ENCODE measurements at regions not wholly inside any gene's neighbourhood (a gene's known extent, or its start where the extent isn't known, plus 50 kb on each side); places are given as distances from the start of the nearest gene placed in this dataset.

DNA sequence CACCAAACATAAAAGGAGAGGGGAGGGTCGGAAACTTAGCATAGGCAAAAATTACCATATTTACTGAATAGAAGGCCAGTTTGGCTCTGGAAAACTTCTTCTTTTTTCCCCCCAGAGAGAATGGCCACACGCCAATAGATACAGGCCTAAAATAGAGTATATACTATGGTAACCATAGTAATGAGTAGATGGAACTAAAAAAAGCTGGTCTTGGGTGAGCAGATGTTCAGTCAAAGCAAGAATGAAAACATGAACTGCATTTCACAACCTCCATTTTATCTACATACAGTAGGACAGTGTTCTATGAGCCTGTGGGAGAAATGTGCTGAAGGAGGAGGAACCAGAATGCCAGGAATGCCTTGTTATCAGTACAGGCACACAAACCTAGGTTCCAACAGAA lies 141.7 kb upstream of the SEMA3A start:
- Histone ChIP-seq H3K36me3 (ENCODE audit: control insufficient read depth in 2 of 3, insufficient read depth in 3 of 3, low read length in 3 of 3) (no peaks in the 10 kb centered on the region), H3K9me3 (ENCODE audit: control insufficient read depth in 2 of 3, low read length in 3 of 3) (no peaks in the 10 kb centered on the region), H3K27me3 (ENCODE audit: control insufficient read depth in 2 of 2, insufficient read depth in 2 of 2, low read length in 2 of 2) (no peaks in the 10 kb centered on the region), H3K4me1 (ENCODE audit: control insufficient read depth in 2 of 2, insufficient read depth in 2 of 2, low read length in 2 of 2) (no peaks in the 10 kb centered on the region), H3K27ac (ENCODE audit: low read depth, low read length) (no peak overlapping the region), H3K4me3 (ENCODE audit: low read length) (no peak overlapping the region)
- ATAC-seq (no peak), DNase-seq (no peak)
- no peaks in the 10 kb centered on the region for H3K36me3 Mint-ChIP-seq
- H3K27me3 Mint-ChIP-seq: peaks cover 0 to 7% (median 4%) of the 10 kb centered on the region in 5 donors
- ChIA-PET CTCF (no interaction called here), POLR2A (no interaction called here)
- no peaks in the 10 kb centered on the region for H3K4me1 Mint-ChIP-seq
- H3K27ac Mint-ChIP-seq: no peak overlapping the region
- intact Hi-C loops (cut with micrococcal nuclease): no loop called here
- H3K9me3 Mint-ChIP-seq: no peaks in the 10 kb centered on the region
- H3K4me3 Mint-ChIP-seq: no peak overlapping the region

DNA sequence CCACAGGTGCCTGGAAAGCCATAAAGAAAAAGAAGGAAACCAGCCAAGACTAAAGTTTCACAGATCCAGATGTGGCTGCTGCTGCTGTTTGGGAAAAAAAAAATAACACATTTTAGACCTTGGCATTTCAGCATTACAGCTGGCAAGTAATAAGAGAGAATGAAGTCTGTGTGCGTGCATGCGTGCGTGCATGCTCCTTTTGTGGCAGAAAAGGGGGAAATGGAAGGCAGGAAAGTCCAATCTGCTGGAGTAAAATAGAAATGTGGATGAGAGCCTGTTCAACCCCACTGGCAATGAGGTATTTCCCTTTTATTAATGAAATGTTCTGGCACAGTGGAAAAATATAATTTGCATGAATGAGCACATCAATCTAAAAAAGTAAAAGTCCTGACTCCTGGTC lies 137.0 kb upstream of the SEMA3A start:
- H3K36me3 ChIP-seq (ENCODE audit: control insufficient read depth in 2 of 3, insufficient read depth in 3 of 3, low read length in 3 of 3): no peaks in the 10 kb centered on the region
- Mint-ChIP-seq H3K4me1 (no peaks in the 10 kb centered on the region), H3K27me3 (peaks cover 0 to 7% (median 4%) of the 10 kb centered on the region in 5 donors), H3K27ac (no peak overlapping the region), H3K4me3 (no peak overlapping the region), H3K36me3 (no peaks in the 10 kb centered on the region), H3K9me3 (no peaks in the 10 kb centered on the region)
- H3K27ac ChIP-seq (ENCODE audit: low read depth, low read length): no peak overlapping the region
- no peak for DNase-seq
- H3K27me3 ChIP-seq (ENCODE audit: control insufficient read depth in 2 of 2, insufficient read depth in 2 of 2, low read length in 2 of 2): no peaks in the 10 kb centered on the region
- no peaks in the 10 kb centered on the region for H3K4me1 ChIP-seq (ENCODE audit: control insufficient read depth in 2 of 2, insufficient read depth in 2 of 2, low read length in 2 of 2)
- ChIA-PET POLR2A (no interaction called here), CTCF (no interaction called here)
- H3K9me3 ChIP-seq (ENCODE audit: control insufficient read depth in 2 of 3, low read length in 3 of 3): no peaks in the 10 kb centered on the region
- no peak for ATAC-seq
- no peak overlapping the region for H3K4me3 ChIP-seq (ENCODE audit: low read length)
- intact Hi-C loops (cut with micrococcal nuclease): no loop called here

- H3K27me3 Mint-ChIP-seq: peaks cover 0 to 7% (median 0%) of the 10 kb centered on the region in 5 donors
- ATAC-seq (no peak), DNase-seq (no peak)
- Histone ChIP-seq H3K36me3 (ENCODE audit: control insufficient read depth in 2 of 3, insufficient read depth in 3 of 3, low read length in 3 of 3) (no peaks in the 10 kb centered on the region), H3K27me3 (ENCODE audit: control insufficient read depth in 2 of 2, insufficient read depth in 2 of 2, low read length in 2 of 2) (no peaks in the 10 kb centered on the region), H3K4me1 (ENCODE audit: control insufficient read depth in 2 of 2, insufficient read depth in 2 of 2, low read length in 2 of 2) (no peaks in the 10 kb centered on the region), H3K27ac (ENCODE audit: low read depth, low read length) (no peak overlapping the region), H3K4me3 (ENCODE audit: low read length) (no peak overlapping the region), H3K9me3 (ENCODE audit: control insufficient read depth in 2 of 3, low read length in 3 of 3) (no peaks in the 10 kb centered on the region)
- no peaks in the 10 kb centered on the region for H3K9me3 Mint-ChIP-seq
- no peak overlapping the region for H3K27ac Mint-ChIP-seq
- H3K4me3 Mint-ChIP-seq: no peak overlapping the region
- H3K4me1 Mint-ChIP-seq: no peaks in the 10 kb centered on the region
- CTCF ChIA-PET: no interaction called here
- intact Hi-C loops (cut with micrococcal nuclease): no loop called here
- no peaks in the 10 kb centered on the region for H3K36me3 Mint-ChIP-seq
- POLR2A ChIA-PET: no interaction called here
These were observed 134.0 kb upstream of the SEMA3A start for GRCh38 chr7:84328571-84328970.

GRCh38 chr7:84324136-84324630 lies 129.6 kb upstream of the SEMA3A start:
- Histone ChIP-seq H3K4me1 (ENCODE audit: control insufficient read depth in 2 of 2, insufficient read depth in 2 of 2, low read length in 2 of 2) (no peaks in the 10 kb centered on the region), H3K36me3 (ENCODE audit: control insufficient read depth in 2 of 3, insufficient read depth in 3 of 3, low read length in 3 of 3) (no peaks in the 10 kb centered on the region), H3K9me3 (ENCODE audit: control insufficient read depth in 2 of 3, low read length in 3 of 3) (no peaks in the 10 kb centered on the region), H3K27ac (ENCODE audit: low read depth, low read length) (no peak overlapping the region), H3K4me3 (ENCODE audit: low read length) (no peak overlapping the region), H3K27me3 (ENCODE audit: control insufficient read depth in 2 of 2, insufficient read depth in 2 of 2, low read length in 2 of 2) (no peaks in the 10 kb centered on the region)
- Mint-ChIP-seq H3K4me3 (no peak overlapping the region), H3K9me3 (peaks cover 0 to 2% (median 0%) of the 10 kb centered on the region in 11 donors), H3K4me1 (no peaks in the 10 kb centered on the region), H3K27me3 (peaks cover 0 to under 1% (median 0%) of the 10 kb centered on the region in 5 donors), H3K36me3 (no peaks in the 10 kb centered on the region), H3K27ac (no peak overlapping the region)
- DNase-seq: no peak
- ChIA-PET CTCF (no interaction called here), POLR2A (no interaction called here)
- ATAC-seq: no peak
- intact Hi-C loops (cut with micrococcal nuclease): no loop called here

DNA sequence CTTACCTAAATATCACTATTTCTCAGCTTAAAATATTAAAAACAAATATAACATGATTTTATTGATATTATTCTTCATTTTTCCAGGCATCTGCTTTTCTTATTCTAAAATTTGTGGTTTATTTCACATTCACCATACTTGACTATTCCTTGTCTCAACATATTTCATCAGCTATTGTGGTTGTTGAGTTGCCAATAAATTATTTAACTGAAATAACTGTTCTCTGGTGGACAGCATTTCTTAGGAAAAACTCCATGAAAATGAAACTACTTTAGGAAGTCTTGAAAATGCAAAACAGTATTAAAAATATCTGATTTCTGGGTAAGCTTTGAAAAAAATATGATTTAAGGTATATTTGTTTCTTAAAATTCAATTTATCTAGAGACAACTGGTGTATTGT lies 122.9 kb upstream of the SEMA3A start:
- no peaks in the 10 kb centered on the region for H3K4me1 ChIP-seq (ENCODE audit: control insufficient read depth in 2 of 2, insufficient read depth in 2 of 2, low read length in 2 of 2)
- Mint-ChIP-seq H3K9me3 (peaks cover 0 to 2% (median 0%) of the 10 kb centered on the region in 11 donors), H3K4me1 (no peaks in the 10 kb centered on the region), H3K27me3 (peaks cover 0 to 5% (median 0%) of the 10 kb centered on the region in 5 donors), H3K36me3 (no peaks in the 10 kb centered on the region), H3K27ac (no peak overlapping the region), H3K4me3 (no peak overlapping the region)
- no peaks in the 10 kb centered on the region for H3K9me3 ChIP-seq (ENCODE audit: control insufficient read depth in 2 of 3, low read length in 3 of 3)
- H3K4me3 ChIP-seq (ENCODE audit: low read length): no peak overlapping the region
- POLR2A ChIA-PET: no interaction called here
- DNase-seq (no peak), ATAC-seq (no peak)
- no peaks in the 10 kb centered on the region for H3K36me3 ChIP-seq (ENCODE audit: control insufficient read depth in 2 of 3, insufficient read depth in 3 of 3, low read length in 3 of 3)
- no peaks in the 10 kb centered on the region for H3K27me3 ChIP-seq (ENCODE audit: control insufficient read depth in 2 of 2, insufficient read depth in 2 of 2, low read length in 2 of 2)
- CTCF ChIA-PET: no interaction called here
- intact Hi-C loops (cut with micrococcal nuclease): no loop called here
- H3K27ac ChIP-seq (ENCODE audit: low read depth, low read length): no peak overlapping the region

DNA sequence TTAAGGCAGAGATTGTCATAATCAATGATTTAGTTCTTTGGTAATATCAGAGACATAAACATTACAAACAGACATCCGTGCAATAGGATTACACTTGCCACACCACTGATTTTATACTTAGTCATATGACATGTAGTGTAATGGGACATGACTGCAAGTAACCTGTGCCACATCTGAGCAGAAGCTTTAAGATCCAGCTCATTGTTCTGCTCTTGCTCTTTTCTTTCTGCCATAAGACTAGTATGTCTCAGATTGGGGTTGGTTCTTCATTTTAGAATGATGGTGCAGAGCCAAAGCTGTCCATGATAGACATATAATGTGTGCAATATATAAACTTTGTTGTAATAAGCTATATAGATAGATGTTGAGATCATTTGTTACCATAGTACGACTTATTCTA lies 119.7 kb upstream of the SEMA3A start:
- POLR2A ChIA-PET: interaction anchor here (0.6 kb wide), 1 partner anchor 13 kb away, joined by 3 read pairs; no protein-coding TSS in a partner anchor
- ATAC-seq (no peak), DNase-seq (no peak)
- no peaks in the 10 kb centered on the region for H3K27me3 ChIP-seq (ENCODE audit: control insufficient read depth in 2 of 2, insufficient read depth in 2 of 2, low read length in 2 of 2)
- Mint-ChIP-seq H3K27ac (no peak overlapping the region), H3K36me3 (no peaks in the 10 kb centered on the region), H3K9me3 (no peaks in the 10 kb centered on the region), H3K27me3 (peaks cover 0 to 5% (median 0%) of the 10 kb centered on the region in 5 donors), H3K4me3 (no peak overlapping the region), H3K4me1 (no peaks in the 10 kb centered on the region)
- no peaks in the 10 kb centered on the region for H3K9me3 ChIP-seq (ENCODE audit: control insufficient read depth in 2 of 3, low read length in 3 of 3)
- CTCF ChIA-PET: no interaction called here
- H3K4me1 ChIP-seq (ENCODE audit: control insufficient read depth in 2 of 2, insufficient read depth in 2 of 2, low read length in 2 of 2): no peaks in the 10 kb centered on the region
- H3K36me3 ChIP-seq (ENCODE audit: control insufficient read depth in 2 of 3, insufficient read depth in 3 of 3, low read length in 3 of 3): no peaks in the 10 kb centered on the region
- intact Hi-C loops (cut with micrococcal nuclease): no loop called here
- H3K4me3 ChIP-seq (ENCODE audit: low read length): no peak overlapping the region
- no peak overlapping the region for H3K27ac ChIP-seq (ENCODE audit: low read depth, low read length)

GRCh38 chr7:84304407-84304806 lies 109.8 kb upstream of the SEMA3A start:
- H3K27me3 ChIP-seq (ENCODE audit: control insufficient read depth in 2 of 2, insufficient read depth in 2 of 2, low read length in 2 of 2): no peaks in the 10 kb centered on the region
- POLR2A ChIA-PET: no interaction called here
- peaks cover 0 to 9% (median 3%) of the 10 kb centered on the region in 5 donors for H3K27me3 Mint-ChIP-seq
- H3K27ac ChIP-seq (ENCODE audit: low read depth, low read length): no peak overlapping the region
- H3K9me3 Mint-ChIP-seq: no peaks in the 10 kb centered on the region
- no peak overlapping the region for H3K27ac Mint-ChIP-seq
- H3K4me1 ChIP-seq (ENCODE audit: control insufficient read depth in 2 of 2, insufficient read depth in 2 of 2, low read length in 2 of 2): no peaks in the 10 kb centered on the region
- no peaks in the 10 kb centered on the region for H3K4me1 Mint-ChIP-seq
- H3K36me3 ChIP-seq (ENCODE audit: control insufficient read depth in 2 of 3, insufficient read depth in 3 of 3, low read length in 3 of 3): no peaks in the 10 kb centered on the region
- H3K4me3 ChIP-seq (ENCODE audit: low read length): no peak overlapping the region
- H3K4me3 Mint-ChIP-seq: no peak overlapping the region
- ATAC-seq (no peak), DNase-seq (no peak)
- no peaks in the 10 kb centered on the region for H3K36me3 Mint-ChIP-seq
- intact Hi-C loops (cut with micrococcal nuclease): no loop called here
- H3K9me3 ChIP-seq (ENCODE audit: control insufficient read depth in 2 of 3, low read length in 3 of 3): no peaks in the 10 kb centered on the region
- CTCF ChIA-PET: no interaction called here

Data from naive thymus-derived CD4-positive, alpha-beta T cell (primary cell).